HepG2 (cell line): ENCODE measurements at regions not wholly inside any gene's neighbourhood (a gene's known extent, or its start where the extent isn't known, plus 50 kb on each side); places are given as distances from the start of the nearest gene placed in this dataset.

Experiments used
- ETS1 ChIP-seq: sonication (generic); formaldehyde crosslinking; IDR thresholded peaks from 2 replicates; pipeline ENCODE4 v1.4.0; 2020; ENCODE audit warnings: missing genetic modification reagents
- MTA1 ChIP-seq: sonication (generic); formaldehyde crosslinking; IDR thresholded peaks from 2 replicates; pipeline ENCODE4 v1.4.0; 2020; ENCODE audit warnings: missing genetic modification reagents, mild to moderate bottlenecking, borderline replicate concordance

GRCh38 chr1:195898924-195899323 is 709.3 kb downstream of the KCNT2 start:
- TF ChIP-seq ETS1 (CRISPR knock-in tag) (no peak), MTA1 (CRISPR knock-in tag) (no peak)
